Stimulated activated CD8-positive, alpha-beta memory T cell treated with anti-CD3 and anti-CD28 coated beads, Interleukin-4, amount 100 ng/mL, for 48 hours (primary cell): ENCODE measurements at regions not wholly inside any gene's neighbourhood (a gene's known extent, or its start where the extent isn't known, plus 50 kb on each side); places are given as distances from the start of the nearest gene placed in this dataset.

ENCODE experiments used
- DNase-seq: peaks from one replicate; pipeline ENCODE4 v3.0.0-alpha.2; 2020

GRCh38 chr2:64380853-64381527 lies 73.0 kb upstream of the LGALSL start:
- DNase-seq: no peak

DNA sequence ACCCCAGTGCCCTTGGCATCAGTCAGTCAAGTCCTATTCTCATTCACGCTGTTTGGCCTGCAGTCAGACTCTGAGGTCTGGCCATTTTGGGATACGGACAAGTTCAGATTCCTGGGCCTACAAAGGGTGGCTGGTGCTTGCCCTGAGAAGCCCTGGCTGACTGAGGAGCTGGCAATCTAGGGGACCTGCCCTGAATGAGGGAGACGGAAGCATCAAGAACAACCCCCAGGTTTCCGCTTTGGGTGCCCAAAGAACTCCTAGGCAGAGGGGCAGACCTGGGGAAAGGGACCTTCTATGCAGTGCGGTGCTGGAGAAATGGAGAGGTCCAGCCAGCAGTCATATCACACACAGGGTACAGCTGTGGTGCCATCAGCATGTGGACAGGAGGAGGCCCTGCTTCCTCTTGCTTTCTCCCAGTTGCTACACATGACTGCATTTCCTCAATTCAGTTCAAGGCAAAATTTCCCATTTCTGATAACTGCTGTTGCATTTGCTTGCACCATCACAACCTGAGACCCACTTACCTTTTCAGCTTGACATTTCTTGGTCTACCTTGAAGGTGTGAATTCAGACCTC lies 70.9 kb upstream of the LGALSL start:
- DNase-seq: no peak

GRCh38 chr2:64383881-64384280 lies 70.1 kb upstream of the LGALSL start:
- DNase-seq: no peak

DNA sequence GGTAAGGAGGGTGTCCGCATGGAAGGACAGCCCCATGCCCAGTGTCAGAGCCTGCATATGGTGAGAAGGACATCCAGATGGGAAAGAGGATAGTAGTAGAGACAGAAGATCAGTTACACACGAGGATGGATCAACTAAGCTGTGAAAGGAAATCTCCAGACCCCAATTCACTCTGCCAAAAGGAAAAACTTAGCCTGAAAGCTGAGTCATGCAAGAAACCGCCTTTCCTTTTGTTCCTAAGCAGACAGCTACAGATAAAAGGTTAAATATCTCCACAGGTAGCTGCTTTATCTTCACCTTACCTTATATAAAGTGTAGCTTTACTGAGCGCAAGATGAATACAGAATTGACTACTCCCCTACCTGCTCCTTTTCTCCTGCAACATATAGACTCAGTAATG lies 67.3 kb upstream of the LGALSL start:
- DNase-seq: no peak

GRCh38 chr2:64390586-64390985 lies 63.4 kb upstream of the LGALSL start:
- DNase-seq: no peak

DNA sequence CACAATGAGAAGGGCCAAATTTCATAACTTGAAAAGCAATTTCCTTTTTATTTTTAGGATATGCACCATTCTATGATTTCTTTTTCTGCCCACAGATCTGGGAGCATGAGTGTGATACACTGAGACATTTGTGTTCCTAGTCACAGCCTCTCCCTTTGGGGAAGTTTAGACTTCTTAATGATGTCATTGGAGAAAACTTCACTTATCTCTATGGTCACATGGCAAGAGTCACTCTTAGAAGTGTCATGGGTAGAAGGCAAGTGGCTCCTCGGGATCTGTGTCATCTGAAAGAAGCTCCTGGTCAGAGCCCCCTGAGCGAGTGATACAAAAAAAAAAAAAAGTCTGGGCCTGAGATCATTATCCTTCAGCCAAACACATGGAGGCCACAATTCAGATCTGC lies 62.5 kb upstream of the LGALSL start:
- DNase-seq: no peak

- DNase-seq: no peak
Measured at GRCh38 chr2:64391940-64392339, 62.0 kb upstream of the LGALSL start.

DNA sequence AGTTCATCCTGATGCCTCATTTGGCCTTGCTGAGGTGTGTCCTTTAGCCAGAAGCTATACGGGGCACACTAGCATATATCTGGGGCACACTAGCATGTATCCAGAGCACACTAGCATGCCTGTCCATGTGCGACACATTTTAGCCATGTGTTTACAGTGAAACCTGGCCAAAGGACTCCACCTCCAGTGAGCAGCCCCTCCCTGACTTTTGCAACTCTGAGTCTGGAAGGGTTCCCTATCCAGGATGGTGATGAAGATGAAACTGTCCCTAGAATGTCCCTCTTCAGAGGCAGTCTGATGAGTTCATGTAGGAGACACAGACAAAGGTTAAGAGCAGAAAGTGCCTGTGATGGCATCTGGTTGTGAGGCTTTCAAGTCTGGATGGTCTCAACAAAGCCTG lies 61.4 kb upstream of the LGALSL start:
- DNase-seq: no peak

DNA sequence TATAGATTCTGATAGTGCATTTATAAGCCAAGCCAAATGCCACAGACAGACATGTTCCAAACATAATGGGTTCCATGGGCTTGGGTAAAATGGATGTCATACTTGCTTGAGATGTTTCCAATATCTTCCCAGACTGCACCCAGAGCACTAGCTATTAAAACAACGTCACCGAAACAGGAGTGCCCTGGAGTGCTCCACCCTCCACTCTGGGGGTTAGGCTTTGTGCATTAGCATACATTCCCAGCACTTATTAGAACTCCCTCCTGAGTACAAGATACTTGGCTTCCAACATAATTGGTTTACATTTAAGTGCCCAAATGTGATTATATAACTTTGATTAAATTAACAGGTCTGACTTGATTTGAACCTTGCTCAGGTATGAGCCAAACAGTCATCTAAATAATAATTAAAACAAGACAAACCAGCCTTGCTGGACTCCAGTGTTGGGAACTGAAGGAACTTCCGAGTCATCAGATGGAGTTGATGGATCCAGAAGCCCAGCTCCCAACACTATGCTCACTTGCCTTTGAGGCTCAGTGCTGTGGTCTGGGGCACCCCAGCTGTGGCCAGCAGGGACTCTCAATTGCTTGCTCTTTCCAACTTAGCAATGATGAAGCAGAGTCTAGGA lies 60.5 kb upstream of the LGALSL start:
- DNase-seq: no peak

DNA sequence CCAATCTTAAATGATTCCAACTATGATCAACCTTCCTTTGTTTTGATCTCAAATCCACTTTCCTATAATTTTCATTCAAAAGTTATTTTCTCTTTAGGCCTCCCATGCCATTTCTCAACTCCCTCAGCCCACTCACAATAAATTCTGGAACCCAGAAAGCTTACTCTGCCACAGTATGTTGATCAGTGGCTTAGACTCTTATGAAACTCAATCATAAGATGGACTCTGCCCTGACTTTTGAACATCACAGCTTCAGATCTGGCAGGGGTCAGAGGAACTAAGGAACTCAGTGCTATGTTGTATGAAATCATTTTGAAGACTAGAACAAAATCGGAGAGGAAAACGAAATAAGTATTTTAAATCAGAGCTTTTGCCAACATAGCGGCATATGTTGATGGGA lies 59.8 kb upstream of the LGALSL start:
- DNase-seq: no peak

DNA sequence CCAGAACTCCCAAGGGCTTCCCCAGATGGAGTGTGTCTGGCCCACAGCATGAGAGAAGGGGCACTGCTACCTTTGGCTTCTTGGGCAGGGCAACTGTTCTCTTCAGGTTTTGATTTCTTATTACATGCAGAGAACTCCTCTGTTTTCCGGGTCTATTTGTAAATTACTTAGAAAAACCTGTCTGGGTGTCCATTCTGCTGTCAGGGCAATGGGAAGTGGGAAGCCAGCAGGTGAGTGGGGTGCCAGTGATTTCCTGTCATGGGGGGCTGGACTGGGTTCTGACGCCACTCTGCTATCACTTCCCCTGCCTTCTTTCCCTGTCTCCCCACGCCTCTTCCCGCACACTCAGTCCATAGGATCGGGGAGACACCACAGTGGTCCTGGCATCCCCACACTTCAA lies 58.0 kb upstream of the LGALSL start:
- no peak for DNase-seq

DNA sequence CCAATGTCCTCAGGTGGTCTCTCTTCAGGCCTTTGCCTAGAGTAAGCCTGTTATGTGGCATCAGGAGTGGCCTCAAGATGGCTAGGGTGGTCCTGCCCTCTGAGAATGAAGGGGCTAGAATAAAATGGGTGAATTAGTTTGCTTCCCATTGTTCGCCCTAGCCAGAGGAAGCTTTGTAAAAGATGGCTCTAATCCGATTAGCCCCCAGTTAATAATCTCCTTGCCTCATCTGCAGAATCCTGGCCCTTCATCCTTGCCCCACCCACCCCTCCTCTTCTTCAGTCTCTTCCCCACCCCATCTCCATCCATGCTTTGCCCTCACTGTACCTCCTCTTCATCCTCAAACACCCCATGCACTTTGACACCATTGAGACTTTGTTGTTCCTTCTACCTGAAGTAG lies 57.4 kb upstream of the LGALSL start:
- DNase-seq: no peak

DNA sequence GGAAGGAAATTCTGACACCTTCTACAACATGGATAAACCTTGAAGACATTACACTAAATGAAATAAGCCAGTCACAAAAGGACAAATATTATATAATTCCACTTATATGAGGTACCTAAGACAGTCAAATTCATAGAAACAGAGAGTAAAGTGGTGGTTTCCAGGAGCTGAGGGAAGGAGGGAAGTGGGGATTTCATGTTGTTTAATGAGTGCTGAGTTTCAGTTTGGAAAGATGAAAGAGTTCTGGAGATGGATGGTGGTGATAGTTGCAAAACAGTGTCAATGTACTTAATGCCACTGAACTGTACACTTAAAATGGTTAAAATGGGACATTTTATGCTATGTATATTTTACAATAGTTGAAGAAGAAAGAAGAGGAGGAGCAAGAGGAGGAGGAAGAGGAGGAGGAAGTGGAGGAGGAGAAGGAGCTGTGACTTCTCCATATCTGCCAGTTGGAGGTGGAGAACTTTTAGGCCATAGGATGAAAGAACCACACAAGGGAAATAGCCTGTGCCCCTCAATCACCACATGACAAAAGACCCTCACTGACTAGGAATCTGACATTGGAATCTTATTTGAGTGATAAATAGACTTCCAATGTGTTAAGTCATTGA lies 55.3 kb upstream of the LGALSL start:
- DNase-seq: no peak

DNA sequence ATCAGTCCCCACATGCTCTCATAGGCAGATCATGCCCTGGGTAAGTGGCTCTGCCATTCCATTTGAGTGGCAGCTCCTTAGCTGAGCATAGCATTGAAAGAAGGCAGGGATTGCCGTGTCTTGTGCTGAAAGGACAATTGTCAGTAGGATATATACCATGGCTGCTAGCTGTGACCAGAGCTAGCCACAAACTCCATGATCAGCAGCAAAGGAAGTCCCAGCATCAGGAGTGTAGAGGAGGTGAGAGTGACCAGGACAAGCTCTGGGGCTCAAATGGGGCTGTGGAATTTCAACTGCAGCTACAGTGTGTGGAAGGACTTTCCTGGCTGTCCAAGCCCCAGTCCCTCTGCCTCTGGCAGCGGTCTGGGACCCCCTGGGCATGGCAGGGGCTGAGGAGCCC lies 54.4 kb upstream of the LGALSL start:
- DNase-seq: no peak

GRCh38 chr2:64400105-64400728 lies 53.7 kb upstream of the LGALSL start:
- no peak for DNase-seq

- no peak for DNase-seq
Measured at GRCh38 chr2:64400733-64401528, 53.0 kb upstream of the LGALSL start.

DNA sequence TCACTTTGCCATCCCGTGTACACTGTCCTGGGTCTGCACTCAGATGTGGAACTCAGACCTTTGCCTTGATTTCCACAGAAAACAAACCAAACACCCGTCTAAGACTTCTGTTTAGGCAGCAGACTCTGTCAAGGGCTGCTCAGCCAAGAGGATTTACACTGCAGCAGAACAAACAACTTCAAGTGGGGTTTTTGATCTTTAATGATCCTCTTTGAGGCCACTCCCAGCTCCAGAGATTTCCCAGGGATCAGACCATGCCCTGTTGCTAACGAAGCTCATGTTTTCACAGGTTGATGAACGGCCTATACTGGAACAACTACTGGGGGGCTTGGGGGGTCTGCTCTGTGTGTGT lies 52.5 kb upstream of the LGALSL start:
- no peak for DNase-seq

DNA sequence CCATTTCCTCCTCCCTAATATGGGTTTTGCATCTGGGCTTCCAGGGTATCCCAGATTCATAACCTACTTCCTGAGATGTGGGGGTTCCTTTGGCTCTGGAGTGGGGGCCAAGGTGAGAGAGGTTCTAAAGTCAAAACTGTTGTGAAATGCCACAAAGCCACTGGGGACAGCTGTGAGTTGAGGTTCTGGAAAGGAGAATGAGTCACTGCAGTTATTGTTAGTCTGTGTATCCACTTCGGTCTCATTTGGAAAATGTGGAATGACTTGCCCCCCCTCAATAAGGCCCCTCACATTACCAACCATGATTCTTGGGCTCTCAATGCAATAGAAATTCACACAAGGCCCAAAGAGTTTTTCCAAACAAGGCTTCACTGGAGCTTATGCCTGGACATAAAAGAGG lies 51.1 kb upstream of the LGALSL start:
- no peak for DNase-seq

GRCh38 chr2:64403426-64403825 lies 50.5 kb upstream of the LGALSL start:
- DNase-seq: no peak

- DNase-seq: no peak
Measured at GRCh38 chr2:64404002-64404731, 49.8 kb upstream of the LGALSL start.
